HL-60 (cell line): ENCODE measurements at regions not wholly inside any gene's neighbourhood (a gene's known extent, or its start where the extent isn't known, plus 50 kb on each side); places are given as distances from the start of the nearest gene placed in this dataset.

Experiments used
- DNase-seq, 2 experiments: peaks; one replicate each; pipeline ENCODE4 v3.0.0-alpha.2; 2010 to 2020; ENCODE audit warnings: low read depth in 1 of 2, low spot score in 1 of 2
- H3K27ac ChIP-seq: fragments of 250-450 bp; sonication (Bioruptor Pico); replicated peaks from 2 replicates; pipeline ENCODE4 v1.5.1; 2020; ENCODE audit warnings: mild to moderate bottlenecking, moderate library complexity
- H3K27me3 ChIP-seq: fragments of 250-450 bp; sonication (Bioruptor Pico); 2 replicates; pipeline ENCODE4 v1.5.1; 2021; ENCODE audit warnings: mild to moderate bottlenecking, moderate library complexity; ENCODE audit not compliant: insufficient read depth, poor library complexity, severe bottlenecking
- H3K4me3 ChIP-seq: replicated peaks from 2 replicates; pipeline ENCODE4 v1.5.1; 2011; ENCODE audit warnings: mild to moderate bottlenecking, control low read depth, low read length; ENCODE audit not compliant: insufficient read depth
- GABPA ChIP-seq: IDR thresholded peaks from 2 replicates; pipeline ENCODE4 v1.6.1; 2012; ENCODE audit warnings: low read depth
- POLR2AphosphoS5 ChIP-seq: IDR thresholded peaks from 2 replicates; pipeline ENCODE4 v1.6.1; 2012; ENCODE audit warnings: low read depth
- REST ChIP-seq: IDR thresholded peaks from 2 replicates; pipeline ENCODE4 v1.6.1; 2012; ENCODE audit warnings: low read depth; ENCODE audit not compliant: insufficient replicate concordance
- SPI1 ChIP-seq: IDR thresholded peaks from 2 replicates; pipeline ENCODE4 v1.6.1; 2012; ENCODE audit warnings: low read depth, mild to moderate bottlenecking, borderline replicate concordance
- TF ChIP-seq, protein P1 (sequence below): IDR thresholded peaks from one replicate; pipeline ENCODE4 v1.5.1; 2011; ENCODE audit warnings: low read length, control low read depth, inconsistent platforms; ENCODE audit not compliant: insufficient read depth

DNA sequence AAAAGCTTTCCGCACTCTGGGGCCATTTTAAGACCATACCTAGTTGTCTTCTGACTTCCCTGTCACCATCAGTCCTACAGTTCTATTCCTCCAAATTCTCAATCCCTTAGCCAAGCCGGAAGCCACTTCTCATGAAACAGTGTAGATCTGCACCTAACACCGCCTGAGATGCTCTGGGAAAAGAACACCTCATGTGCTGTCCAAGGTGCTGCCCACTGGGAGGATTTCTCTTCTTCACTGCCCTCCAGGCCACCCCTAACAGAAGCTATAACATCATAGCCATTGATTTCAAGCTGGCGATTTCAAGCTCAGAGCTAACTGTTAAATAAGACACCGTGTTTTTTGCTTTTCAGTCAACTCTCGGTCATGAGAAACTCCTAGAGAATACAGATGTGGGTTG lies 559.3 kb downstream of the CCDC171 start:
- Histone ChIP-seq H3K27ac (no peak overlapping the region), H3K4me3 (no peak overlapping the region), H3K27me3 (no peaks in the 10 kb centered on the region)
- TF ChIP-seq POLR2AphosphoS5 (no peak), SPI1 (no peak), REST (peak; percentile 85), GABPA (no peak)
- TF ChIP-seq, protein P1, sequence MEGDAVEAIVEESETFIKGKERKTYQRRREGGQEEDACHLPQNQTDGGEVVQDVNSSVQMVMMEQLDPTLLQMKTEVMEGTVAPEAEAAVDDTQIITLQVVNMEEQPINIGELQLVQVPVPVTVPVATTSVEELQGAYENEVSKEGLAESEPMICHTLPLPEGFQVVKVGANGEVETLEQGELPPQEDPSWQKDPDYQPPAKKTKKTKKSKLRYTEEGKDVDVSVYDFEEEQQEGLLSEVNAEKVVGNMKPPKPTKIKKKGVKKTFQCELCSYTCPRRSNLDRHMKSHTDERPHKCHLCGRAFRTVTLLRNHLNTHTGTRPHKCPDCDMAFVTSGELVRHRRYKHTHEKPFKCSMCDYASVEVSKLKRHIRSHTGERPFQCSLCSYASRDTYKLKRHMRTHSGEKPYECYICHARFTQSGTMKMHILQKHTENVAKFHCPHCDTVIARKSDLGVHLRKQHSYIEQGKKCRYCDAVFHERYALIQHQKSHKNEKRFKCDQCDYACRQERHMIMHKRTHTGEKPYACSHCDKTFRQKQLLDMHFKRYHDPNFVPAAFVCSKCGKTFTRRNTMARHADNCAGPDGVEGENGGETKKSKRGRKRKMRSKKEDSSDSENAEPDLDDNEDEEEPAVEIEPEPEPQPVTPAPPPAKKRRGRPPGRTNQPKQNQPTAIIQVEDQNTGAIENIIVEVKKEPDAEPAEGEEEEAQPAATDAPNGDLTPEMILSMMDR: no peak
- DNase-seq: no peak

GRCh38 chr9:16115994-16116393 lies 563.2 kb downstream of the CCDC171 start:
- no peak for TF ChIP-seq POLR2AphosphoS5
- no peak for TF ChIP-seq SPI1
- no peak for TF ChIP-seq GABPA
- no peak for TF ChIP-seq REST
- TF ChIP-seq, protein P1: no peak

DNA sequence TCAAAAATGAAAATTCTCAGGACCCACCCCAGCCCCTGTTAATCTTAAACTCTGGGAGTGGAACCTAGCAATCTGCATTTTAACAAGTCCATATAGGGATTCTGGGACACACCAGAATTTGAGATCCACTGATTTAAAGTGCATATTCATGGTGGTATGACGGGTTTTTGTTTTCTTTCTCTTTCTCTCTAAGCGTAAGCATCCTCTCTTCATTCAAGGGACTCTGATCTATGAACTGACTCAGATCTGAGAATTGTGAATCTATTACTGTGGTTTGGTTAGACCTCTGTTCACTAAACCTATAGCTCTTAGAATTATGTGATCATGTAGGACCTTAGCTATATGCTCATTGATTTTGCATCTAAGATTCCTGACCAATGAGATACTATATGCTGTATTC lies 565.2 kb downstream of the CCDC171 start:
- no peak overlapping the region for H3K27ac ChIP-seq
- H3K27me3 ChIP-seq: no peaks in the 10 kb centered on the region
- TF ChIP-seq SPI1 (no peak), POLR2AphosphoS5 (no peak), GABPA (no peak)
- TF ChIP-seq, protein P1: no peak
- H3K4me3 ChIP-seq: no peak overlapping the region
- no peak for DNase-seq

More at GRCh38 chr9:16115994-16116393, 563.2 kb downstream of the CCDC171 start:
- no peak overlapping the region for H3K4me3 ChIP-seq
- DNase-seq: no peak
- no peaks in the 10 kb centered on the region for H3K27me3 ChIP-seq
- H3K27ac ChIP-seq: no peak overlapping the region

DNA sequence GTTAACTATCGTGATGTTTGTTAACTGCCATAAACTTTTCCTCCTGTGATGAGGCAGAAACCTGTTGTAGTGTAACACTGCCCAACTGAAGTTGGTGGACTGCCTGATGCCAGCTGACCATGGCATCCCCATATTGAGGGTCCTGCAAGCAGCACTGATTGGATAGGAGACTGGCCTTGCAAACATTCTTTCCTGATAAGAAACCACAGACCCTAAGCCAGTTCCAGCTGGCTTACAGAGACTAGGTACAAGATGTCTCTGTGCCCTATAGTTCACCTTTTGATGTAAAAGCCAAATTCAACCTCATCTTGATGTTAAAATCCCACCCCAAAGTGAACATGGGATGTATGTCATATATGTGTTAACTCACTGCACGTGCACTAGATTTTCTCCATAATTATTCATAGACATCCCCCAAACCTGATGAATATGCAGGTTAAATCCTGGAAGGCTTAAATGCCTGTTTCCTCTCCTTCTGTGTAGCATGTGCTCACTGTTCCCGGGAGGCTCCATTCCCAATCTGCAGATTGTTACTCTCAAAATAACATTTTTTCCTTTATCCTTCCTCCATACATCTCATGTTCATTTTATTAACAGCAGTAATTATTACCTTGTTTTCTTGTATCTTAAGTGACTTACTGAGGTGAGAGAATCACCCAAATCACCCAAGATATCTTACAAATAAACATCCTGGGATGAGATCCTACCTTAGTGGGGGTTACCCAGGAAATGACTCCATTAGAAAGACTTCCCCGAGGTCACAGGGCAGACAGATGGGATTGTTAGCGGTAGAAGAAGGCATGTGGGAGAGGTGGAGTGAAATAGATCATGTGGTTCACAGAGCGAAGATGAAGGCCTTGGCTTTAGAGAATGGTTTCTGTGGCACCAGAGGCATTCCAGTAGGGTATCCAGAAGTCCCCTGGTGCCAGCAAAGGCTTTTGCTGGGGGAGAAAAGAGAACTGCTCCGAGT lies 566.7 kb downstream of the CCDC171 start:
- H3K27me3 ChIP-seq: no peaks in the 10 kb centered on the region
- DNase-seq: no peak
- no peak overlapping the region for H3K4me3 ChIP-seq
- TF ChIP-seq REST (no peak), POLR2AphosphoS5 (no peak), GABPA (no peak), SPI1 (no peak)
- TF ChIP-seq, protein P1: no peak
- H3K27ac ChIP-seq: no peak overlapping the region
